NB4 (cell line): ENCODE measurements at regions not wholly inside any gene's neighbourhood (a gene's known extent, or its start where the extent isn't known, plus 50 kb on each side); places are given as distances from the start of the nearest gene placed in this dataset.
"Not testable (repeated sequence)": the region's sequence is repeated elsewhere in the genome, so short reads cannot be mapped to it uniquely, and the experiment has no call there.

Experiments used
- DNase-seq: peaks from one replicate; pipeline ENCODE4 v3.0.0; 2010; ENCODE audit warnings: low read depth
- H3K4me3 ChIP-seq: one replicate; pipeline ENCODE4 v1.5.1; 2011; ENCODE audit warnings: mild to moderate bottlenecking, low read depth, low read length, moderate library complexity
- CTCF ChIP-seq: IDR thresholded peaks from one replicate; pipeline ENCODE4 v1.5.1; 2012; ENCODE audit warnings: low read depth, low read length
- MAX ChIP-seq: IDR thresholded peaks from 2 replicates; pipeline ENCODE4 v1.6.1; 2011; ENCODE audit warnings: low read depth, low read length
- MYC ChIP-seq: IDR thresholded peaks from 2 replicates; pipeline ENCODE4 v1.6.1; 2011; ENCODE audit warnings: low read depth, low read length
- POLR2A ChIP-seq: IDR thresholded peaks from 2 replicates; pipeline ENCODE4 v1.6.1; 2011; ENCODE audit warnings: mild to moderate bottlenecking; ENCODE audit not compliant: insufficient read length; ENCODE audit errors: extremely low read depth

- DNase-seq, result no peak
- no peak for TF ChIP-seq CTCF
- TF ChIP-seq POLR2A, result no peak
- TF ChIP-seq MAX, result no peak
- no peak for TF ChIP-seq MYC
- H3K4me3 ChIP-seq, result no peak overlapping the region
Measured at GRCh38 chr3:145286937-145287336, 874.0 kb downstream of the PLOD2 start.

- TF ChIP-seq CTCF (no peak), POLR2A (no peak), MAX (no peak), MYC (no peak)
- H3K4me3 ChIP-seq, result no peak overlapping the region
Measured at GRCh38 chr3:145290010-145290409, 871.0 kb downstream of the PLOD2 start.

GRCh38 chr3:145294572-145294971 is 866.4 kb downstream of the PLOD2 start:
- no peak for DNase-seq
- TF ChIP-seq MAX (no peak), CTCF (no peak), MYC (no peak), POLR2A (no peak)
- H3K4me3 ChIP-seq, result no peak overlapping the region

More at GRCh38 chr3:145290010-145290409, 871.0 kb downstream of the PLOD2 start:
- no peak for DNase-seq

- no peak for TF ChIP-seq POLR2A
- TF ChIP-seq MYC, result no peak
- no peak for TF ChIP-seq MAX
- TF ChIP-seq CTCF, result no peak
- DNase-seq, result no peak
- no peak overlapping the region for H3K4me3 ChIP-seq
Measured at GRCh38 chr3:145307272-145307671, 853.7 kb downstream of the PLOD2 start.

- TF ChIP-seq MAX (no peak), MYC (no peak), CTCF (no peak), POLR2A (no peak)
- no peak overlapping the region for H3K4me3 ChIP-seq
- no peak for DNase-seq
Measured at GRCh38 chr3:145313751-145314150, 847.2 kb downstream of the PLOD2 start.

GRCh38 chr3:145316253-145316652 is 844.7 kb downstream of the PLOD2 start:
- not testable (repeated sequence) for H3K4me3 ChIP-seq, DNase-seq
